Liver (tissue), 8 donors: ENCODE measurements at regions not wholly inside any gene's neighbourhood (a gene's known extent, or its start where the extent isn't known, plus 50 kb on each side); places are given as distances from the start of the nearest gene placed in this dataset.

Experiments
- DNase-seq: peaks from one replicate; pipeline ENCODE4 v3.0.0-alpha.2; 2017; ENCODE audit warnings: low spot score
- H3K27ac ChIP-seq, 2 donors: one replicate each; pipeline ENCODE4 v1.7.0; 2013; ENCODE audit warnings: inconsistent platforms in 2 of 2, low read length in 2 of 2, control low read depth in 1 of 2, low read depth in 1 of 2, mild to moderate bottlenecking in 1 of 2
- H3K27me3 ChIP-seq, 4 donors: one replicate each; pipeline versions ENCODE4 v1.6.1 to v1.7.0; 2013; ENCODE audit warnings: low read length in 3 of 4, inconsistent platforms in 1 of 4, mild to moderate bottlenecking in 1 of 4, moderate library complexity in 1 of 4; ENCODE audit not compliant: control insufficient read depth in 4 of 4, insufficient read depth in 4 of 4
- H3K36me3 ChIP-seq, 4 donors: one replicate each; pipeline versions ENCODE4 v1.6.1 to v1.7.0; 2013; ENCODE audit warnings: low read length in 3 of 4, mild to moderate bottlenecking in 3 of 4, low read depth in 1 of 4, moderate library complexity in 1 of 4; ENCODE audit not compliant: control insufficient read depth in 4 of 4, insufficient read depth in 3 of 4
- H3K4me1 ChIP-seq, 4 donors: one replicate each; pipeline versions ENCODE4 v1.6.1 to v1.7.0; 2013; ENCODE audit warnings: low read length in 3 of 4, mild to moderate bottlenecking in 3 of 4, moderate library complexity in 1 of 4; ENCODE audit not compliant: control insufficient read depth in 4 of 4, insufficient read depth in 4 of 4
- H3K4me3 ChIP-seq, 3 donors: one replicate each; pipeline versions ENCODE4 v1.6.1 to v1.7.0; 2013; ENCODE audit warnings: low read length in 3 of 3, control low read depth in 1 of 3, low read depth in 1 of 3, mild to moderate bottlenecking in 1 of 3
- H3K9ac ChIP-seq, 2 donors: one replicate each; pipeline ENCODE4 v1.7.0; 2013; ENCODE audit warnings: low read length in 2 of 2, mild to moderate bottlenecking in 2 of 2, moderate library complexity in 2 of 2, control low read depth in 1 of 2, low read depth in 1 of 2
- H3K9me3 ChIP-seq, 4 donors: one replicate each; pipeline versions ENCODE4 v1.6.1 to v1.7.0; 2013; ENCODE audit warnings: low read length in 3 of 4; ENCODE audit not compliant: control insufficient read depth in 4 of 4
- ATF3 ChIP-seq: IDR thresholded peaks from 2 replicates; pipeline ENCODE4 v1.6.1; 2016; ENCODE audit warnings: antibody characterized with exemption
- CTCF ChIP-seq: fragments of 150-350 bp; IDR thresholded peaks from 2 replicates; pipeline ENCODE4 v1.5.1; 2017; ENCODE audit warnings: improper control_type of control experiment, low read depth, low read length; ENCODE audit not compliant: missing input control
- EGR1 ChIP-seq, 2 donors: IDR thresholded peaks; 2 replicates each; pipeline ENCODE4 v1.6.1; 2016 to 2018; ENCODE audit warnings: antibody characterized with exemption in 2 of 2, low read depth in 2 of 2
- FOXA1 ChIP-seq: IDR thresholded peaks from 2 replicates; pipeline ENCODE4 v1.6.1; 2016; ENCODE audit warnings: antibody characterized with exemption
- FOXA2 ChIP-seq: IDR thresholded peaks from 2 replicates; pipeline ENCODE4 v1.6.1; 2016; ENCODE audit warnings: antibody characterized with exemption
- GABPA ChIP-seq, 2 donors: IDR thresholded peaks in 1 of 2; conservative IDR thresholded peaks in 1 of 2; 2 replicates each; pipeline ENCODE4 v1.6.1; 2016; ENCODE audit warnings: antibody characterized with exemption in 2 of 2, mild to moderate bottlenecking in 1 of 2, moderate library complexity in 1 of 2
- HNF4A ChIP-seq, 2 donors: conservative IDR thresholded peaks; 2 replicates each; pipeline ENCODE4 v1.6.1; 2016; ENCODE audit warnings: antibody characterized with exemption in 2 of 2, mild to moderate bottlenecking in 2 of 2
- HNF4G ChIP-seq: IDR thresholded peaks from 2 replicates; pipeline ENCODE4 v1.6.1; 2016; ENCODE audit warnings: antibody characterized with exemption
- JUND ChIP-seq, 2 donors: IDR thresholded peaks; 2 replicates each; pipeline ENCODE4 v1.6.1; 2016; ENCODE audit warnings: antibody characterized with exemption in 2 of 2
- MAX ChIP-seq: IDR thresholded peaks from 2 replicates; pipeline ENCODE4 v1.6.1; 2016; ENCODE audit warnings: antibody characterized with exemption
- NR2F2 ChIP-seq: IDR thresholded peaks from 2 replicates; pipeline ENCODE4 v1.6.1; 2016; ENCODE audit warnings: antibody characterized with exemption
- RAD21 ChIP-seq, 2 donors: IDR thresholded peaks; 2 replicates each; pipeline ENCODE4 v1.6.1; 2016; ENCODE audit warnings: antibody characterized with exemption in 2 of 2, mild to moderate bottlenecking in 2 of 2
- REST ChIP-seq: IDR thresholded peaks from 2 replicates; pipeline ENCODE4 v1.6.1; 2016; ENCODE audit warnings: antibody characterized with exemption, mild to moderate bottlenecking
- RXRA ChIP-seq, 2 donors: IDR thresholded peaks; 2 replicates each; pipeline ENCODE4 v1.6.1; 2017 to 2018; ENCODE audit warnings: antibody characterized with exemption in 2 of 2, mild to moderate bottlenecking in 1 of 2
- SP1 ChIP-seq: IDR thresholded peaks from 2 replicates; pipeline ENCODE4 v1.6.1; 2018; ENCODE audit warnings: antibody characterized with exemption, mild to moderate bottlenecking
- TAF1 ChIP-seq: conservative IDR thresholded peaks from 2 replicates; pipeline ENCODE4 v1.6.1; 2016; ENCODE audit warnings: antibody characterized with exemption, mild to moderate bottlenecking
- YY1 ChIP-seq: IDR thresholded peaks from 2 replicates; pipeline ENCODE4 v1.6.1; 2016; ENCODE audit warnings: antibody characterized with exemption, mild to moderate bottlenecking
- ZBTB33 ChIP-seq: IDR thresholded peaks from 2 replicates; pipeline ENCODE4 v1.6.1; 2016; ENCODE audit warnings: antibody characterized with exemption
- WGBS: extraction: QIAGEN DNeasy Blood & Tissue Kit; methylation state at CpG from one replicate; pipeline ENCODE4 v1.1.7; 2013; 5-methylcytosine and 5-hydroxymethylcytosine counted together
- donor health status: healthy.
- donor health status: healthy.
- donor health status: healthy.
- donor health status: healthy.
- donor health status: healthy.

- no peak for DNase-seq
- 85% methylated on average over 4 of the region's 4 CpGs for WGBS
- Histone ChIP-seq H3K9ac (no peak overlapping the region), H3K4me3 (no peak overlapping the region), H3K36me3 (no peaks in the 10 kb centered on the region), H3K9me3 (no peaks in the 10 kb centered on the region), H3K27ac (no peak overlapping the region), H3K4me1 (no peaks in the 10 kb centered on the region), H3K27me3 (no peaks in the 10 kb centered on the region)
- no peak for TF ChIP-seq JUND (IDR thresholded peaks at IDR 0.05)
- no peak for TF ChIP-seq SP1
- TF ChIP-seq EGR1 (IDR thresholded peaks at IDR 0.05; ENCODE audit: low read depth in 2 of 2), result no peak
- TF ChIP-seq TAF1, result no peak
- no peak for TF ChIP-seq RAD21 (IDR thresholded peaks at IDR 0.05)
- no peak for TF ChIP-seq FOXA2
- no peak for TF ChIP-seq HNF4G
- no peak for TF ChIP-seq RXRA (IDR thresholded peaks at IDR 0.05)
- no peak for TF ChIP-seq MAX
- no peak for TF ChIP-seq FOXA1
- no peak for TF ChIP-seq YY1
- no peak for TF ChIP-seq HNF4A (conservative IDR thresholded peaks at IDR 0.05)
These were observed 390.7 kb downstream of the DMAC1 start for GRCh38 chr9:7408845-7409244.

GRCh38 chr9:7407246-7407645 lies 392.3 kb downstream of the DMAC1 start:
- no peak for DNase-seq
- H3K9ac ChIP-seq, result no peak overlapping the region
- H3K27ac ChIP-seq, result no peak overlapping the region
- no peaks in the 10 kb centered on the region for H3K27me3 ChIP-seq
- H3K36me3 ChIP-seq, result no peaks in the 10 kb centered on the region
- TF ChIP-seq MAX (no peak), EGR1 (IDR thresholded peaks at IDR 0.05; ENCODE audit: low read depth in 2 of 2) (no peak), CTCF (no peak), TAF1 (no peak), ATF3 (no peak), GABPA (IDR thresholded peaks at IDR 0.05 in 1 of 2, conservative IDR thresholded peaks at IDR 0.05 in 1 of 2) (no peak), ZBTB33 (no peak), RXRA (IDR thresholded peaks at IDR 0.05) (no peak), HNF4G (no peak), RAD21 (IDR thresholded peaks at IDR 0.05) (no peak), FOXA1 (no peak), HNF4A (conservative IDR thresholded peaks at IDR 0.05) (no peak), JUND (IDR thresholded peaks at IDR 0.05) (no peak), FOXA2 (no peak), REST (no peak), NR2F2 (no peak), YY1 (no peak), SP1 (no peak)
- no peak overlapping the region for H3K4me3 ChIP-seq
- no peaks in the 10 kb centered on the region for H3K4me1 ChIP-seq
- H3K9me3 ChIP-seq, result no peaks in the 10 kb centered on the region
- 84% methylated on average over 3 of the region's 3 CpGs for WGBS
